KG1 (cell line): ENCODE measurements at regions not wholly inside any gene's neighbourhood (a gene's known extent, or its start where the extent isn't known, plus 50 kb on each side); places are given as distances from the start of the nearest gene placed in this dataset.

Experiments used
- DNase-seq: peaks from one replicate; lab custom pipeline; 2025; lab: John Stamatoyannopoulos, UW

- DNase-seq = no peak
Observed at GRCh38 chr13:90675129-90675528, 672.4 kb upstream of the MIR17HG start.

- DNase-seq = no peak
Observed at GRCh38 chr13:90680826-90681225, 666.7 kb upstream of the MIR17HG start.

DNA sequence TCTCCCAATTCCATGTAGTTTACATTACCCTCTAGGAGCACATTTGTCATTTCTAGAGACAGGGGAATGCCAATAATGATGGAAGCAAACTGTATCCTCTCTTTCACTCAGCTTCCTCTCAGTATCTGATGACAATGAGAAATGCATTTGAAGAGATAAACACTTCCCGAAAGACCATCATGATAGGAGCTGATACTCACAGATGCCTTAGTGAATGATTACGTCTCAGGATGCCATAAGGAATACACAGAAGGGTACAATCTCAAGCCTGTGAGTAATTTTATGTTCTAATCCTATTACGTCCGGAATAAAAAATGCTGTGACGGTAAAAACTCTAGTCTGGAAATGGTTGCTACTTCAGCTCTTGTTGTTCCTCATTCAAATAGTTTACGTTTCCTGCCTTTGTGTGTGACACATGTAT, 663.8 kb upstream of the MIR17HG start:
- DNase-seq = no peak

GRCh38 chr13:90686442-90686841, 661.0 kb upstream of the MIR17HG start:
- no peak for DNase-seq

GRCh38 chr13:90689111-90689510, 658.4 kb upstream of the MIR17HG start:
- no peak for DNase-seq

- no peak for DNase-seq
Observed at GRCh38 chr13:90690458-90691080, 656.9 kb upstream of the MIR17HG start.

- DNase-seq = no peak
Observed at GRCh38 chr13:90696254-90696653, 651.2 kb upstream of the MIR17HG start.

GRCh38 chr13:90696656-90697055, 650.8 kb upstream of the MIR17HG start:
- DNase-seq = no peak

GRCh38 chr13:90700340-90700739, 647.1 kb upstream of the MIR17HG start:
- no peak for DNase-seq

DNA sequence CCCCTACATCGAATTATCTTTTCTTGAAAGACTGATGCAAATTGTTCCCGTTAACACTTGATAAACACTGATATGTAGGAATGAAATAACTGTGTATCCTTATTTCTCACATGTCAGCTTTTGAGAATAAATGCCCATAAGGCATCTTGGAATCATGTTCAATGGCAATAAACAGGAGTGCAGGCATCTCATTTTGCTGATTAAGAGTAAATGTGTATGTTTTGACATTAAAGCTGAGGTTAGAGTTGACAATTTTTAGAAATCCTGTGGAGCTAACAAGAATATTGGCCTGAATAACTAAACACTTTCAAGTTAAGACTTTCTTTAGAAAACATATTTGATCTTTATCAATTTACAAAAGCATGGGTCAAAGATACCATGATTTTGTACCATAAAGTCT, 646.2 kb upstream of the MIR17HG start:
- no peak for DNase-seq

GRCh38 chr13:90702050-90702449, 645.4 kb upstream of the MIR17HG start:
- DNase-seq = no peak

DNA sequence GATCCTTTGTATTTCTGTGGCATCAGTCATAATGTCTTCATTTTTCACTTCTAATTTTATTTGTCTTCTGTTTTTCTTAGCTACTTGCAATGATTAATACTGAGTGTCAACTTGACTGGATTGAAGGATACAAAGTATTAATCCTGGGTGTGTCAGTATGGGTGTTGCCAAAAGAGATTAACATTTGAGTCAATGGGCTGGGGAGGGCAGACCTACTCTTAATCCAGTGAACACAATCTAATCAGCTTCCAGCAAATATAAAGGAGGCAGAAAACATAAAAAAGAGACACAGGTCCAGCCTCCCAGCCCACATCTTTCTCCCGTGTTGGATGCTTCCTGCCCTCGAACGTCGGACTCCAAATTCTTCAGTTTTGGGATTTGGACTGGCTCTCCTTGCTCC, 640.9 kb upstream of the MIR17HG start:
- DNase-seq = no peak

- DNase-seq = no peak
Observed at GRCh38 chr13:90708128-90708527, 639.4 kb upstream of the MIR17HG start.

GRCh38 chr13:90709319-90709718, 638.2 kb upstream of the MIR17HG start:
- DNase-seq = no peak

- DNase-seq = no peak
Observed at GRCh38 chr13:90710164-90710759, 637.2 kb upstream of the MIR17HG start.

DNA sequence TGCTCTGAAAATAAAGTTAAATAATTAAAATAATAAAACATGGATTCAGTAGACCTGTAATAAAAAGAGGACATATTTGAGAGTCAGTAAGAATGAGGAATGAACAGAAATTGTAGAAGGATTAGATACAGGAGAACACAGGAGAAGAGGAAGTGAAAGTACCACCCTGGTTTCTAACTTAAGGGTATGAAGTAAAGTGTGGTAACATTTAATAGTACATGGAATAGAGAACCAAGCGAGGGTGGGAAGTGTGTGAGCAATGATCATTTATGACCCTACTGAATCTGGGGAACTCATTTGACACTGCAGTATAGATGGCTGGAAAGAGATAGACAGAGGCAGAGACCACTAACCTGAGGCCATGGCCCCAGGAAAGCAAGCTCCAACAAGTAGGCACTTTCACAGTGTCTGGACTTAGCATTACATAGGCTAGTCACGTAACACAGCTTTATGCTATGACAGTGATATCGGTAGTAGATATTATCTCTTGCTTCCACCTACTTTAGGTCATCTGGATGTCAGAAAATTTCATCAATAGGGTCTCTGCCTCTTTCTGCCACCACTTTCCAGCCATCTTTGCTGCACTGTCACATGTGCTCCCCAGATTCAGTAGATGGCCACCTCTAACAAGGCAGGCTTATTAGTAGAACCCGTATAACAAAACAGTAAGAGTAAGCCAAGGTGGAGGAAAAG, 633.9 kb upstream of the MIR17HG start:
- no peak for DNase-seq

GRCh38 chr13:90715485-90715884, 632.0 kb upstream of the MIR17HG start:
- no peak for DNase-seq

DNA sequence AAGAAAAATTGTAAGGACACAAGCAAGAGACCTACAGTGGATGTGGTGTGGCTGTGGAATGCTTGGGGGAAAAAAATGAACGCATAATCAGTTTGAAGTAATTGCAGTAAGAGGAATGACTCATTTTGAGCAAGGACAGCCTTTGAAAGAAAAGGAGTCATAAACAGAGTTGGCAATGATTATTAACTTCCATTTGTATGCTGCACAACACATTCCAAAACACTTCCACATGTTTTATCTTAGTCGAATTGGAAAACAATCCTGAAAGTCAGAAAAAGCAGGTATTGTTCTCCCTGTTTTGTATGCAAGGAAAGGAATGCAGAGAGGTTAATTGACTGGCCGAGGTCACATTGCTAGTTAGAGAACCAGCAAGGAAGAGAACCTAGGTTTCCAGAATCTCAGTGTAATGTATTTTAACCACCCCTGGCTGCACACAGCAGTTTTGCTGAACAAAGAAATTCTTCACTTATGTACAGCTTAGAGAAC, 630.0 kb upstream of the MIR17HG start:
- no peak for DNase-seq

DNA sequence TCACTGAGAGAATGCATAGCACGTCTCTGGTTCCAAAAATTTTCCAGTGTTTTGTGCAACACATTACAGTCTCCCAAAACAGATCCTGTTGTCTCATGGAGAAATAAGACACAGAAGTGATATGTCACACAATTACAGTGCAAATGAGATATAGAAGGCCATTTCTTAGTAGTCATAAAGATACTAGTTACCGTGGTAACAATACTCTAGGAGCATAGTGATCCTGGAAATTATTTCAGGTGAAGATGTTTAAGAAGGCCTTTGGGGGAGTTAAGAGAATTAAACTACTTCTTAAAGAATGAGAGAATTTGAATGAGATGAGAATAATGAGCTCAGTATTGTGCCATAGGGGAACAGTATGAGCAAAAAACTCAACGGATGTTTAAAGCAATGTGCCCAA, 628.0 kb upstream of the MIR17HG start:
- no peak for DNase-seq

DNA sequence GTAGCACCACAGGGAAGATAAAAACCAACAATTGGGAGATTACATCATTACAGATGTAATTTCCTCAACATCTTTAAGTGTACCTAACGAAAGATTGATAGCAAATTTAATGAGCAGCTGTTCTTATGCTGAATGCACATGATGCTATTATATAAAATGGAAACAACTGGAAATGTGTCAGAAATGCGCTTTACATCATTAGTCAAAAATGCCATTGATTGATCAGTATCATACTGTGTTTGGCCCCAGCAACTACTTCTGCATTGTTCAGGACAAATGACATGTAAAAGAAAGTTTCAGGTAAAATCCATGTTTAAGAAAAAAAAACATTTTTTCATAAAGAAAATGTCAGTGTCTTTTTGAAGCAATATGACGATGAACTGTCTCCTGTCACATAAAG, 625.5 kb upstream of the MIR17HG start:
- no peak for DNase-seq

DNA sequence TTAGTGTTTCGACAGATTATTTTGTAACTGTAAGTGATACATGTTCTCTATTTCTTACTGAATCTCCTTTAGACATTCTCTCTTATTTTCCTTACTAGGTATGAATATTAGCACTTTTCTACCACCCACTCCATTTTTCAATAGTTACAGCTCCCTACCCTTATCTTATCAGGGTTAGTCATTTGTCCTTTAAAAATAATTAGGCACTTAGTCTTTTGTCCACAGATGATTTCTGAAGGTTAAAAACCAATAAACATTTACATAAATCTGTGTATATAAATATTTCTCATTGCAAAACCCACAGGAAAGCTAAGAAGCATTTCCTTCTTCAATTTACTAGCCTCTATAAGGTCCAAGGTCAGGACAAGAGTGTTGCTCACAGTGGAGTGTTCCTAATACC, 624.1 kb upstream of the MIR17HG start:
- DNase-seq = no peak

DNA sequence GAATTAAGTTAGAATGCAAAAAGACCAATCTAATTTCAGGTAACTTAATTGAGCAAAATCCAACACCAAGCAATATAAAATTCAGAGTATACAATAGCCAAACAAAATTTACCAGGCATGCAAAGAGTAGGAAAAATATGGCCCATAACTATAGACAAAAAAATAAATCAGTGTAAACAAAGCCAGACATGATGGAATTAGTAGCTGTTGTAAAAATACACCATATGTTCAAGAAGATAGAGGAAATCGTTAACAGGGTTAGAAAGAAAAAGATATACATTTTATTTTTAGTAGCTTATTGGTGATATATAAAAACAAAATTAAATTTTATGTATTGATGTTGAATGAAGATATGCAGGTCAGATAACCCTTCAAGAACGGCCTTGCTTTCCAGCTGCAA, 621.1 kb upstream of the MIR17HG start:
- no peak for DNase-seq

DNA sequence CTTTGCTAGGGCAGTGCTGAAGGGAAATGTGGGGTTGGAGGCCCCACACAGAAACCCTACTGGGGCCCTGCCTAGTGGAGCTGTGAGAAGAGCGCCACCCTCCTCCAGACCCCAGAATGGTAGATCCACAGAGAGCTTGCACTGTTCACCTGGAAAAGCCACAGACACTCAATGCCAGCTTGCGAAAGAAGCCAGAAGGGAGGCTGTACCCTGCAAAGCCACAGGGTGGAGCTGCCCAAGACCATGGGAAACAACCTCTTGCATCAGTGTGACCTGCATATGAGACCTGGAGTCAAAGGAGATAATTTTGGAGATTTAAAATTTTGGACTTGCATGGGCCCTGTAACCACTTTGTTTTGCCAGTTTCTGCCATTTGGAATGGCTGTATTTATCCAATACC, 615.4 kb upstream of the MIR17HG start:
- DNase-seq = no peak
